A549 (cell line): ENCODE measurements at regions not wholly inside any gene's neighbourhood (a gene's known extent, or its start where the extent isn't known, plus 50 kb on each side); places are given as distances from the start of the nearest gene placed in this dataset.
A peak's percentile ranks its signal among the peaks of the same experiment; 100 is the strongest.

Source experiments
- ATAC-seq, 2 experiments: fragments of 200-7000 bp in 1 of 2; fragments of >200 bp in 1 of 2; cut with Nextera tagmentation in 1 of 2; cut with Tn5 transposase in 1 of 2; 3 replicates each; pipeline versions ENCODE4 v1.8.0 to v1.9.1; 2018 to 2020; ENCODE audit warnings: mild to moderate bottlenecking in 1 of 2, moderate library complexity in 1 of 2
- CTCF ChIA-PET: fragments of 300-600 bp; sonication (Branson Sonifier 250); formaldehyde crosslinking; extraction: SDS; loops from one replicate; lab custom pipeline; 2021; ENCODE audit warnings: antibody characterized with exemption, inconsistent platforms; lab: Yijun Ruan, JAX
- POLR2A ChIA-PET: fragments of 350-600 bp; formaldehyde crosslinking; extraction: SDS; loops from one replicate; lab custom pipeline; 2021; ENCODE audit warnings: antibody characterized with exemption, inconsistent platforms; lab: Yijun Ruan, JAX
- DNase-seq, 2 experiments: peaks; one replicate each; pipeline versions ENCODE4 v3.0.0 to v3.0.0-alpha.2; 2011 to 2016; ENCODE audit warnings: low read depth in 1 of 2, low spot score in 1 of 2
- FAIRE-seq: peaks from 2 replicates; lab custom pipeline; 2011; peaks lifted over from hg19 to GRCh38; lab: Jason Lieb, UNC
- H3K27ac ChIP-seq, 2 experiments: fragments of >200 bp; sonication (Bioruptor Twin); formaldehyde crosslinking; 3 replicates each; pipeline ENCODE4 v1.5.1; 2016 to 2017
- H3K4me1 ChIP-seq: fragments of >200 bp; sonication (Bioruptor Twin); formaldehyde crosslinking; 3 replicates; pipeline ENCODE4 v1.6.1; 2016
- H3K4me2 ChIP-seq: fragments of >200 bp; sonication (Bioruptor Twin); formaldehyde crosslinking; 3 replicates; pipeline ENCODE4 v1.6.1; 2016
- H3K4me3 ChIP-seq: fragments of >200 bp; sonication (Bioruptor Twin); formaldehyde crosslinking; 3 replicates; pipeline ENCODE4 v1.5.1; 2016
- H3K9me3 ChIP-seq: fragments of >200 bp; sonication (Bioruptor Twin); formaldehyde crosslinking; 3 replicates; pipeline ENCODE4 v1.6.1; 2016
- ATOH8 ChIP-seq: fragments of 250-450 bp; sonication (Bioruptor Pico); IDR thresholded peaks from 2 replicates; pipeline ENCODE4 v1.5.0; 2020; ENCODE audit warnings: low read depth, mild to moderate bottlenecking, moderate library complexity
- BCL3 ChIP-seq: fragments of >200 bp; sonication (Bioruptor Twin); formaldehyde crosslinking; IDR thresholded peaks from 3 replicates; pipeline ENCODE4 v1.6.1; 2016
- CBX2 ChIP-seq: fragments of 200-600 bp; sonication (generic); IDR thresholded peaks from 2 replicates; pipeline ENCODE4 v1.6.1; 2016; ENCODE audit warnings: low read depth, mild to moderate bottlenecking, borderline replicate concordance
- CEBPB ChIP-seq, 2 experiments: fragments of >200 bp in 1 of 2; sonication (Bioruptor Twin) in 1 of 2; formaldehyde crosslinking in 1 of 2; IDR thresholded peaks; 2 replicates each; pipeline ENCODE4 v1.6.1; 2012 to 2016
- CHD2 ChIP-seq: fragments of 150-350 bp; IDR thresholded peaks from 2 replicates; pipeline ENCODE4 v1.6.1; 2014; ENCODE audit warnings: low read length; ENCODE audit not compliant: partially characterized antibody
- FOSL2 ChIP-seq, 2 experiments: fragments of 450-650 bp in 1 of 2; fragments of >200 bp in 1 of 2; sonication (Bioruptor Twin) in 1 of 2; formaldehyde crosslinking; IDR thresholded peaks; 2 replicates each; pipeline versions ENCODE4 v1.5.0 to v1.6.1; 2016 to 2020; ENCODE audit warnings: mild to moderate bottlenecking in 1 of 2, moderate library complexity in 1 of 2
- HES2 ChIP-seq: fragments of >200 bp; sonication (Bioruptor Twin); formaldehyde crosslinking; IDR thresholded peaks from 2 replicates; pipeline ENCODE4 v1.6.1; 2016
- HOXA7 ChIP-seq: fragments of 250-450 bp; sonication (Bioruptor Pico); IDR thresholded peaks from 2 replicates; pipeline ENCODE4 v1.5.0; 2020; ENCODE audit warnings: mild to moderate bottlenecking, moderate library complexity
- HOXB5 ChIP-seq: fragments of 250-450 bp; sonication (Bioruptor Pico); IDR thresholded peaks from 2 replicates; pipeline ENCODE4 v1.5.0; 2020; ENCODE audit warnings: mild to moderate bottlenecking, moderate library complexity
- JUNB ChIP-seq: fragments of >200 bp; sonication (Bioruptor Twin); formaldehyde crosslinking; IDR thresholded peaks from 2 replicates; pipeline ENCODE4 v1.6.1; 2016
- KDM1A ChIP-seq: fragments of 200-600 bp; sonication (generic); IDR thresholded peaks from 2 replicates; pipeline ENCODE4 v1.6.1; 2016; ENCODE audit warnings: low read depth, mild to moderate bottlenecking
- MAFK ChIP-seq: fragments of 450-650 bp; IDR thresholded peaks from 2 replicates; pipeline ENCODE4 v1.6.1; 2014; ENCODE audit not compliant: partially characterized antibody
- MAX ChIP-seq: IDR thresholded peaks from 2 replicates; pipeline ENCODE4 v1.6.1; 2012
- NPAS2 ChIP-seq: fragments of 250-450 bp; sonication (Bioruptor Pico); IDR thresholded peaks from 2 replicates; pipeline ENCODE4 v1.8.0; 2022; ENCODE audit warnings: mild to moderate bottlenecking, moderate library complexity, borderline replicate concordance
- PBX3 ChIP-seq: IDR thresholded peaks from 2 replicates; pipeline ENCODE4 v1.6.1; 2012
- POLR2AphosphoS2 ChIP-seq: conservative IDR thresholded peaks from 2 replicates; pipeline ENCODE4 v1.6.1; 2012; ENCODE audit warnings: low read length, improper control_type of control experiment, inconsistent platforms
- RARB ChIP-seq: fragments of 250-450 bp; sonication (Bioruptor Pico); IDR thresholded peaks from 2 replicates; pipeline ENCODE4 v1.8.0; 2021; ENCODE audit warnings: mild to moderate bottlenecking, moderate library complexity
- TFCP2L1 ChIP-seq: fragments of 250-450 bp; sonication (Bioruptor Pico); IDR thresholded peaks from 2 replicates; pipeline ENCODE4 v1.5.0; 2021; ENCODE audit warnings: mild to moderate bottlenecking
- TP53 ChIP-seq: fragments of 250-450 bp; sonication (Bioruptor Pico); IDR thresholded peaks from 2 replicates; pipeline ENCODE4 v1.5.0; 2021; ENCODE audit warnings: mild to moderate bottlenecking, moderate library complexity
- ZFP36 ChIP-seq: fragments of 450-650 bp; IDR thresholded peaks from 2 replicates; pipeline ENCODE4 v1.6.1; 2014; ENCODE audit warnings: borderline replicate concordance; ENCODE audit not compliant: partially characterized antibody
- ZSCAN20 ChIP-seq: fragments of 250-450 bp; sonication (Bioruptor Pico); IDR thresholded peaks from 2 replicates; pipeline ENCODE4 v1.8.0; 2022; ENCODE audit warnings: mild to moderate bottlenecking, moderate library complexity
- WGBS: methylation state at CpG from one replicate; pipeline ENCODE4 v1.1.6; 2017; ENCODE audit errors: missing lambda C conversion rate; 5-methylcytosine and 5-hydroxymethylcytosine counted together

GRCh38 chr5:167576897-167577296, 714.5 kb upstream of the WWC1 start:
- FAIRE-seq: no peak
- no peak overlapping the region for H3K4me3 ChIP-seq
- no peak overlapping the region for H3K27ac ChIP-seq
- POLR2A ChIA-PET: no interaction called here
- no peak for DNase-seq
- no peak for TF ChIP-seq MAX
- no peak for TF ChIP-seq RARB (CRISPR knock-in tag)
- TF ChIP-seq KDM1A: no peak
- no peak for TF ChIP-seq TP53 (CRISPR knock-in tag)
- no peak overlapping the region for H3K4me2 ChIP-seq
- ATAC-seq: no peak
- no peaks in the 10 kb centered on the region for H3K9me3 ChIP-seq
- H3K4me1 ChIP-seq: 0 out of 3 replicates have a peak, but pooled peaks cover 4% of the 10 kb centered on the region
- CTCF ChIA-PET: interaction anchor here (1.4 to 4.9 kb wide), 5 partner anchors 11 to 643 kb away, joined by 4 to 30 read pairs (median 6); no protein-coding TSS in a partner anchor
- 3% methylated on average over 4 of the region's 4 CpGs for WGBS

GRCh38 chr5:167577616-167578015, 713.8 kb upstream of the WWC1 start:
- no peak for ATAC-seq
- TF ChIP-seq MAFK (peak; percentile 24), CBX2 (no peak)
- DNase-seq: no peak
- WGBS: 59% methylated on average over 8 of the region's 8 CpGs
- CTCF ChIA-PET: interaction anchor here (1.8 to 4.9 kb wide), 2 partner anchors 439 to 469 kb away, joined by 4 to 30 read pairs; no protein-coding TSS in a partner anchor
- Histone ChIP-seq H3K9me3 (no peaks in the 10 kb centered on the region), H3K4me1 (peaks cover 5% of the 10 kb centered on the region; the same call in 1 of the 3 replicates), H3K4me3 (no peak overlapping the region), H3K4me2 (no peak overlapping the region), H3K27ac (no peak overlapping the region)
- POLR2A ChIA-PET: interaction anchor here (0.6 kb wide), 1 partner anchor 147 kb away, joined by 3 read pairs; no protein-coding TSS in a partner anchor
- no peak for FAIRE-seq

- 51% methylated on average over 6 of the region's 6 CpGs for WGBS
- Histone ChIP-seq H3K4me3 (no peak overlapping the region), H3K4me2 (no peak overlapping the region), H3K27ac (no peak overlapping the region), H3K9me3 (no peaks in the 10 kb centered on the region), H3K4me1 (peaks cover 6% of the 10 kb centered on the region; the same call in 1 of the 3 replicates)
- no peak for DNase-seq
- ATAC-seq: no peak
- ChIA-PET CTCF (interaction anchor here (0.7 to 4.9 kb wide), 4 partner anchors 253 to 641 kb away, joined by 3 to 30 read pairs (median 12); no protein-coding TSS in a partner anchor), POLR2A (no interaction called here)
- no peak for FAIRE-seq
- no peak for TF ChIP-seq CEBPB (IDR thresholded peaks at IDR 0.05)
- no peak for TF ChIP-seq ZSCAN20 (CRISPR knock-in tag)
- no peak for TF ChIP-seq ZFP36
- TF ChIP-seq ATOH8: no peak
- TF ChIP-seq FOSL2 (IDR thresholded peaks at IDR 0.05): no peak
- no peak for TF ChIP-seq FOSL2 (CRISPR knock-in tag; IDR thresholded peaks at IDR 0.05)
- no peak for TF ChIP-seq CHD2
- TF ChIP-seq POLR2AphosphoS2: no peak
- no peak for TF ChIP-seq JUNB
- TF ChIP-seq BCL3: no peak
- no peak for TF ChIP-seq HOXB5 (CRISPR knock-in tag)
- TF ChIP-seq HES2: no peak
- TF ChIP-seq CBX2: no peak
- TF ChIP-seq NPAS2 (CRISPR knock-in tag): no peak
- no peak for TF ChIP-seq TFCP2L1
- no peak for TF ChIP-seq HOXA7 (CRISPR knock-in tag)
- TF ChIP-seq RARB (CRISPR knock-in tag): no peak
- TF ChIP-seq PBX3: no peak
Observed at GRCh38 chr5:167578977-167579692, 712.3 kb upstream of the WWC1 start.
